Mesenchymal stem cell (in vitro differentiated cells and primary cell): ENCODE measurements at regions not wholly inside any gene's neighbourhood (a gene's known extent, or its start where the extent isn't known, plus 50 kb on each side); places are given as distances from the start of the nearest gene placed in this dataset.

Experiments used
- DNase-seq: peaks from one replicate; pipeline ENCODE4 v3.0.0-alpha.2; 2013
- H2AFZ ChIP-seq: one replicate; pipeline ENCODE4 v1.6.1; 2013; ENCODE audit warnings: low read depth, mild to moderate bottlenecking, control low read depth, inconsistent platforms, low read length, moderate library complexity
- H2AK5ac ChIP-seq: 2 replicates; pipeline ENCODE4 v1.6.1; 2013; ENCODE audit warnings: low read length, moderate library complexity, mild to moderate bottlenecking, inconsistent platforms; ENCODE audit not compliant: severe bottlenecking
- H2BK120ac ChIP-seq: one replicate; pipeline ENCODE4 v1.6.1; 2013; ENCODE audit warnings: low read depth, mild to moderate bottlenecking, inconsistent platforms, low read length, moderate library complexity
- H2BK12ac ChIP-seq, 2 experiments: one replicate each; pipeline ENCODE4 v1.6.1; 2013; ENCODE audit warnings: inconsistent platforms in 2 of 2, low read length in 2 of 2, mild to moderate bottlenecking in 2 of 2, moderate library complexity in 2 of 2, control low read depth in 1 of 2
- H2BK15ac ChIP-seq: one replicate; pipeline ENCODE4 v1.6.1; 2013; ENCODE audit warnings: mild to moderate bottlenecking, low read depth, inconsistent platforms; ENCODE audit not compliant: poor library complexity, severe bottlenecking
- H2BK5ac ChIP-seq: 2 replicates; pipeline ENCODE4 v1.6.1; 2013; ENCODE audit warnings: low read depth, mild to moderate bottlenecking, low read length, control low read depth, inconsistent platforms; ENCODE audit not compliant: poor library complexity, severe bottlenecking
- H3K14ac ChIP-seq, 2 experiments: one replicate each; pipeline ENCODE4 v1.6.1; 2013; ENCODE audit warnings: inconsistent platforms in 2 of 2, low read length in 2 of 2, control low read depth in 1 of 2, mild to moderate bottlenecking in 1 of 2, moderate library complexity in 1 of 2
- H3K18ac ChIP-seq, 2 experiments: one replicate each; pipeline ENCODE4 v1.6.1; 2013; ENCODE audit warnings: inconsistent platforms in 2 of 2, low read length in 2 of 2, control low read depth in 1 of 2, low read depth in 1 of 2, mild to moderate bottlenecking in 1 of 2
- H3K23ac ChIP-seq, 2 experiments: one replicate each; pipeline ENCODE4 v1.6.1; 2013; ENCODE audit warnings: inconsistent platforms in 2 of 2, low read length in 2 of 2, mild to moderate bottlenecking in 2 of 2, moderate library complexity in 2 of 2, control low read depth in 1 of 2
- H3K27ac ChIP-seq: 2 replicates; pipeline ENCODE4 v1.5.1; 2013; ENCODE audit warnings: mild to moderate bottlenecking, moderate library complexity, low read length, control low read depth, inconsistent platforms; ENCODE audit not compliant: poor library complexity, severe bottlenecking
- H3K27me3 ChIP-seq, 2 experiments: 2 replicates each; pipeline versions ENCODE4 v1.6.1 to v1.7.0; 2013; ENCODE audit warnings: low read length in 2 of 2, mild to moderate bottlenecking in 2 of 2, moderate library complexity in 2 of 2, control low read depth in 1 of 2, inconsistent platforms in 1 of 2; ENCODE audit not compliant: control insufficient read depth in 1 of 2, insufficient read depth in 1 of 2
- H3K36me3 ChIP-seq, 2 experiments: 2 replicates each; pipeline versions ENCODE4 v1.6.1 to v1.7.0; 2013; ENCODE audit warnings: low read length in 2 of 2, control low read depth in 1 of 2, inconsistent platforms in 1 of 2, low read depth in 1 of 2, mild to moderate bottlenecking in 1 of 2; ENCODE audit not compliant: insufficient read depth in 2 of 2, control insufficient read depth in 1 of 2
- H3K4ac ChIP-seq, 2 experiments: one replicate each; pipeline ENCODE4 v1.6.1; 2013; ENCODE audit warnings: inconsistent platforms in 2 of 2, low read length in 2 of 2, mild to moderate bottlenecking in 2 of 2, moderate library complexity in 2 of 2, control low read depth in 1 of 2, low read depth in 1 of 2
- H3K4me1 ChIP-seq: 2 replicates; pipeline ENCODE4 v1.6.1; 2013; ENCODE audit warnings: low read depth, low read length, control low read depth; ENCODE audit not compliant: control insufficient read depth, insufficient read depth
- H3K4me2 ChIP-seq: 2 replicates; pipeline ENCODE4 v1.6.1; 2013; ENCODE audit warnings: low read length, mild to moderate bottlenecking, inconsistent platforms; ENCODE audit not compliant: poor library complexity, severe bottlenecking
- H3K4me3 ChIP-seq, 2 experiments: 2 replicates each; pipeline versions ENCODE4 v1.5.1 to v1.7.0; 2013; ENCODE audit warnings: low read length in 2 of 2, mild to moderate bottlenecking in 2 of 2, control low read depth in 1 of 2, low read depth in 1 of 2; ENCODE audit not compliant: insufficient read depth in 1 of 2
- H3K79me1 ChIP-seq: replicated peaks from 2 replicates; pipeline ENCODE4 v1.6.1; 2013; ENCODE audit warnings: mild to moderate bottlenecking, control low read depth, low read length, inconsistent platforms; ENCODE audit not compliant: poor library complexity, severe bottlenecking
- H3K9ac ChIP-seq: 2 replicates; pipeline ENCODE4 v1.7.0; 2013; ENCODE audit warnings: mild to moderate bottlenecking, low read length, moderate library complexity
- H3K9me3 ChIP-seq: 2 replicates; pipeline ENCODE4 v1.7.0; 2013; ENCODE audit warnings: mild to moderate bottlenecking, low read length; ENCODE audit not compliant: control insufficient read depth
- H4K8ac ChIP-seq: one replicate; pipeline ENCODE4 v1.6.1; 2013; ENCODE audit warnings: inconsistent platforms, mild to moderate bottlenecking, low read length, moderate library complexity
- H4K91ac ChIP-seq: one replicate; pipeline ENCODE4 v1.6.1; 2013; ENCODE audit warnings: mild to moderate bottlenecking, low read length, inconsistent platforms
- WGBS: methylation state at CpG from one replicate; pipeline ENCODE4 v1.1.7; 2013; ENCODE audit warnings: mixed read lengths; 5-methylcytosine and 5-hydroxymethylcytosine counted together

DNA sequence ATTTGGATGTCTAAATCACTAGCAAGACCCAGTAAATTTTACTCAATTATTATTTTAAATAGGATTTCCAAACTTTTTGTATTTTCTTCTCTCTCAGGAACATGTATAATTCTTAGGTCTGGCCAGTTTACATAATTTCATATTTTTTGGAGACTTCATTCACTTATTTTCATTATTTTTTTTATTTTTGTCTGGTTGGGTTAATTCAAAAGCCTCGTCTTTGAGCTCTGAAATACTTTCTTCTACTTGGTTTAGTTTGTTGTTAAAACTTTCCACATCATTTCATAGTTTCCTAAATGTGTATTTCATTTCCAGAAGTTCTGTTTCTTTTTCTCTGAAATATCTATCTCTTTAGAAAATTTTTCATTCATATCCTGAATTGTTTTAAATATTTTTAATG lies 322.9 kb upstream of the SPRY2 start:
- Histone ChIP-seq H2BK120ac (no peak overlapping the region), H3K27me3 (no peaks in the 10 kb centered on the region), H3K9ac (no peak overlapping the region), H2BK15ac (no peak overlapping the region), H2AFZ (no peak overlapping the region), H3K4me3 (no peak overlapping the region), H3K27ac (no peak overlapping the region), H2BK5ac (no peak overlapping the region), H3K79me1 (no peaks in the 10 kb centered on the region), H3K23ac (no peak overlapping the region), H2AK5ac (no peak overlapping the region), H2BK12ac (no peak overlapping the region), H3K4me2 (no peak overlapping the region), H3K18ac (no peak overlapping the region), H3K4ac (no peak overlapping the region), H3K14ac (no peak overlapping the region), H3K36me3 (no peaks in the 10 kb centered on the region), H4K91ac (no peak overlapping the region), H4K8ac (no peak overlapping the region), H3K4me1 (no peaks in the 10 kb centered on the region), H3K9me3 (no peaks in the 10 kb centered on the region)
- WGBS = no CpG with 5 or more reads among the region's 1 CpG
- no peak for DNase-seq

DNA sequence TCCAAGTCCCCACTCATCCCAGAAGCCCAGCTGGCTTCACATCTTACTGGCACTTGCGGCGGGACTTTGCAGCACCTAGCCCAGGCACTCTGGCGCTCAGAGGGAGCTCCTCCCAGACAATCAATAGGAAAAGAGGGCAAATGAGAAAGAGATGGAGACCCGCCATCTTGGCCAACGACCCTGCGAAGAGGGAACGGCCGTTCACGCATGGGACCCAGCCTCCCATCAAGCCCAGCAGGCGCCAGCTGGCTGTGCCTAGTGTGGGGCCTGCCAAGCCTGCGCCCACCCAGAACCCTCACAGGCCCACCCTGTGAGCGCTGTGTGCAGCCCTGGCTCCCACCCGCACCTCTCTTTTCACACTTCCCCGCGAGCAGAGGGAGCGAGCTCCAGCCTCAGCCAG lies 317.8 kb upstream of the SPRY2 start:
- Histone ChIP-seq H2BK15ac (no peak overlapping the region), H3K4me2 (no peak overlapping the region), H3K14ac (no peak overlapping the region), H3K4me3 (no peak overlapping the region), H3K79me1 (no peaks in the 10 kb centered on the region), H3K18ac (no peak overlapping the region), H3K4ac (no peak overlapping the region), H3K27me3 (no peaks in the 10 kb centered on the region), H3K27ac (no peak overlapping the region), H3K9ac (no peak overlapping the region), H2BK12ac (no peak overlapping the region), H2AFZ (no peak overlapping the region), H4K8ac (no peak overlapping the region), H3K36me3 (no peaks in the 10 kb centered on the region), H3K4me1 (no peaks in the 10 kb centered on the region), H2BK5ac (no peak overlapping the region), H4K91ac (no peak overlapping the region), H3K9me3 (no peaks in the 10 kb centered on the region), H2AK5ac (no peak overlapping the region), H2BK120ac (no peak overlapping the region), H3K23ac (no peak overlapping the region)
- 93% methylated on average over 16 of the region's 16 CpGs for WGBS
- DNase-seq = no peak

DNA sequence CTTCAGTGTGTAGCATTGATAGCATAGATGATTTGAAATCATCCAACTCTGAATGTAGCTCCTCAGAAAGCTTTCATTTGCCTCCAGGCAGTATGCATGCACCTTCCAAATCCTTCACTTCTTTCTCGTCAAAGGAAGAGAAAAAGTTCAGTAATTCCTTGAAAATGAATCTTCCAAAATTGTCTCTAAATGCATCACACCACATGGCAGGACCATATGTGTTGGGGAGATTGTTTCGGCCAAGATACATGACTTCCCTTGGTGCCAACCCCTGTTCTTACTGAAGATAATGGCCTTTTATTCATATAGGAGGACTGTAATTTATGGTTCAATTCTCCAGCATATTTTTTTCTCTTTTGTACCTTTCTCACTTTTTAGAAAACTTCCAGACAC lies 315.6 kb upstream of the SPRY2 start:
- no peaks in the 10 kb centered on the region for H3K27me3 ChIP-seq
- no peak overlapping the region for H3K4me2 ChIP-seq
- H2BK120ac ChIP-seq = no peak overlapping the region
- H3K9ac ChIP-seq = no peak overlapping the region
- H3K14ac ChIP-seq = no peak overlapping the region
- no peak overlapping the region for H2BK12ac ChIP-seq
- H3K9me3 ChIP-seq = no peaks in the 10 kb centered on the region
- no peak overlapping the region for H3K23ac ChIP-seq
- H4K91ac ChIP-seq = no peak overlapping the region
- H3K27ac ChIP-seq = no peak overlapping the region
- H2BK15ac ChIP-seq = no peak overlapping the region
- H2AFZ ChIP-seq = no peak overlapping the region
- WGBS = 60% methylated on average over 1 of the region's 2 CpGs
- no peaks in the 10 kb centered on the region for H3K79me1 ChIP-seq
- H2BK5ac ChIP-seq = no peak overlapping the region
- H3K4ac ChIP-seq = no peak overlapping the region
- peak overlapping the region in 1 of 2 experiments; percentile 21 for H3K18ac ChIP-seq
- H3K4me1 ChIP-seq = no peaks in the 10 kb centered on the region
- no peaks in the 10 kb centered on the region for H3K36me3 ChIP-seq
- no peak overlapping the region for H2AK5ac ChIP-seq
- no peak for DNase-seq
- no peak overlapping the region for H3K4me3 ChIP-seq
- no peak overlapping the region for H4K8ac ChIP-seq

DNA sequence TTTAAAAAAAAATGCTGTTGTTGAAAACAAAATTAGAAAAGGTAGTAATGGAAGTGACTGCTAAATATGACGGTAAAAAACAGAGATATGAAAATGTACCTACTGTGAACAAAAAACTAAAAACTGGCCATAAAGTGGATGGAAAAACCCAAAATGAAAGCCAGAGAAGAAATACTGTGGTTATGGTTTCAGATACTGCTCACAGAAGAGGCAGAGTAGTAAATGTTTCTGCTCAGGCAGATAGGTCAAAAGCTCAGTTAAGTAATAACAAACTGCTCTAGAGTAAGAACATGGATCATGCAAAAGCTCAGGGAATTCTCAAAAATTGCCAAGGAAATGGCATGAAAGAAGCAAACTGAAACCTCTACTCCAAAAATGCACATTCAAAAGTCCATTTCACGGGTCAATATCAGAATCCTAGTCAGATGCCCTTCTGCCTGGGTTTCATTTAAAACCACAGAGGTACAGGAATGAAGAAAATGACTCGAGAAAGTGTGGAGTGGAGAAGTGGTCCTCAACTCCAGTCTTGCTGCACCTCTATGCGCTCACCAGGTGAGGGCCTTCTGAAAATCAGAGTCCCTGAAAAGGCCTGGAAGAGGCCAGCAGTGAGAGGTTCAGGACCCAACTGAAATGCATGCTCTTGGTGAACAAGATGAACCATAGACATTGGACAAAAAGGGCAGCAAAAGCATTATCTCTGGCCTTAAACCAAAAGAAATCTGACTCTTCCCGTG lies 315.0 kb upstream of the SPRY2 start:
- no peak overlapping the region for H2BK12ac ChIP-seq
- no peak overlapping the region for H2BK120ac ChIP-seq
- no peak overlapping the region for H2BK15ac ChIP-seq
- no peaks in the 10 kb centered on the region for H3K79me1 ChIP-seq
- H2BK5ac ChIP-seq = no peak overlapping the region
- no peaks in the 10 kb centered on the region for H3K4me1 ChIP-seq
- no peaks in the 10 kb centered on the region for H3K27me3 ChIP-seq
- no peak overlapping the region for H2AK5ac ChIP-seq
- no peak overlapping the region for H2AFZ ChIP-seq
- H4K8ac ChIP-seq = no peak overlapping the region
- peak overlapping the region in 1 of 2 experiments; percentile 21 for H3K18ac ChIP-seq
- 84% methylated on average over 5 of the region's 5 CpGs for WGBS
- no peak overlapping the region for H3K4me3 ChIP-seq
- H3K9ac ChIP-seq = no peak overlapping the region
- H3K9me3 ChIP-seq = no peaks in the 10 kb centered on the region
- no peak for DNase-seq
- H3K36me3 ChIP-seq = no peaks in the 10 kb centered on the region
- H3K27ac ChIP-seq = no peak overlapping the region
- H3K23ac ChIP-seq = no peak overlapping the region
- H4K91ac ChIP-seq = no peak overlapping the region
- no peak overlapping the region for H3K4ac ChIP-seq
- H3K4me2 ChIP-seq = no peak overlapping the region
- no peak overlapping the region for H3K14ac ChIP-seq
